HG03342 (cell line): ENCODE measurements at regions not wholly inside any gene's neighbourhood (a gene's known extent, or its start where the extent isn't known, plus 50 kb on each side); places are given as distances from the start of the nearest gene placed in this dataset.
"Not testable (repeated sequence)": the region's sequence is repeated elsewhere in the genome, so short reads cannot be mapped to it uniquely, and the experiment has no call there.

Source experiments
- ATAC-seq: cut with Tn5 transposase; IDR thresholded peaks from one replicate; pipeline ENCODE4 v1.9.1; 2021; ENCODE audit warnings: mild to moderate bottlenecking, moderate library complexity; ENCODE audit not compliant: unreplicated experiment

GRCh38 chr11:134949121-134950090 is 537.4 kb upstream of the B3GAT1 start:
- no peak for ATAC-seq

- no peak for ATAC-seq
Observed at GRCh38 chr11:134947556-134947955, 535.5 kb upstream of the B3GAT1 start.

- no peak for ATAC-seq
Observed at GRCh38 chr11:134945993-134946392, 534.0 kb upstream of the B3GAT1 start.

GRCh38 chr11:134944986-134945385 is 532.9 kb upstream of the B3GAT1 start:
- ATAC-seq = no peak

DNA sequence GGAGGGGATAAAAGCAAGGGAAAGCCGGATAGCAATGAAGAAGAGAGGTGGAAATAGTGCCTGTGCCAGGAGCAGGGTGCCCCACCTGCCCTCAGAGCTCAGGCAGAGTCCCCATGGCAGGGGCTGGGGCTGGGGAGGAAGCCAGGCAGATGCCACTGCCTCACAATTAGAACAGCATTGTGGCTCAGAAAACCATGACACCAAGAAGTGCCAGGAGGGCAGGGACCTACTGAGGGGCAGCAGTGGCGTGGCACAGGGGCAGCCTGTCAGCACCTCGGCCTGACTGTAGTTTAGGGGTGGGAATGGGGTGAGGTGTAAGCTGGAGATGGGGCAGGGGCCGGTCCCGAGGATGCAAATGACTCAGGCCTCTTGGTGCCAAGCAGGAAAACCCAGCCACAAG is 532.1 kb upstream of the B3GAT1 start:
- ATAC-seq = no peak

DNA sequence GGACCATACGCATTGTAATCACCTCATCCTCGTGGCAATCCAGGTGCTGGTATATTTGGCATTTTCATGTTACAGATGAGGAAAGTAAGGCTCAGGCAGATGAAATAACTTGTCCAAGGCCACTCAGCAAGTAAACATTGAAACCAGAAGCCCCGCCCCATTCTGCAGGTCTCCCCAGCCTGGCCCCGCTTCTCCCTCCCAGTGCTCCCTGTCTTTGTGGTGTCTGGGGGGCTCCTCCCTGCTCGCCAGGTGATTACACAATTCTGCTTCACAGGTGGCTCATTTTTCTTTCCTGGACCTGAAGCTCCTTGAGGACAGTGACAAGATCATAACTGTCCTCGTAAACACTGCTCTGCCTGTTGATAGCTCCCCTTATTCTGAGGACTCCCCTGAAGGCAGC is 531.5 kb upstream of the B3GAT1 start:
- ATAC-seq = no peak

GRCh38 chr11:134942681-134943080 is 530.6 kb upstream of the B3GAT1 start:
- no peak for ATAC-seq

GRCh38 chr11:134941936-134942600 is 530.0 kb upstream of the B3GAT1 start:
- ATAC-seq = not testable (repeated sequence)

DNA sequence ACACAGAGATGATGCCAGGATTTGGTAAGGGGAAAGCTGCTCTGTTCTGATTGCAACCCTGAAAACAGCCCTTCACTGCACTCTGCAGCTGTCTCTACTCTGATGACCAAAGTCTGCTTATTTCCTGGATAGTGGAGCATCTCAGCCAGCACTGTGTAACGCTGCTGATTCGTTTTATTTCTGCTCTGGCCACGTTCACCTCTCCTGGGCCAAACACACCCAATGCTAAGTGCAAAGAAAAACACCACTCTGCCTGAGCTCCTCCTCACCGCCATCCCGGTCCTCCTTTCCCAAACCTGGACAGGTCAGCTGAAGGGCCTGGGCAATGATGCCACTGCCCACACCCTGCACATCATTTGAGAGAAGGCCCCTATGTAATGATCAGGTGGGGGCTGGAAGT is 529.3 kb upstream of the B3GAT1 start:
- no peak for ATAC-seq

GRCh38 chr11:134940441-134941126 is 528.5 kb upstream of the B3GAT1 start:
- no peak for ATAC-seq

DNA sequence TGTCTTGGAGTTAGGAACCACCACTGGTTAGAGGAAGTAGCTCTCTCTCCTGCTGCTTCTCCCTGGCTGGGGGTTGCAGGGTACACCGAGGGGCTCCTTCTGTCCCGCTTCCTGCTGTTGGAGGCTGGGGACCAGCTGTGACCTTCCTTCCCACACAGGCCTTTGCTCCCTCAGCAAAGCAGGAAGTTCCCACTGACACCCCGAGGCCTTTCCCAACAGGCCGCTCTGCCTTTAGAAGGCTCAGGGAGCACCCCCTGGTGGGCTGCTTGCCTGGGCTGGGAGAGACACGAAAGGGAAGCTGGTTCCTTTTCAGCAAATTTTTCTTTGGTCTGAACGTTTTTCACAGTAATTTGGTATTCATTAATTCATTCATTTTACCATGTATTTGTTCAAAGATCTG is 527.9 kb upstream of the B3GAT1 start:
- ATAC-seq = no peak

- no peak for ATAC-seq
Observed at GRCh38 chr11:134939031-134939430, 527.0 kb upstream of the B3GAT1 start.

GRCh38 chr11:134938212-134938611 is 526.2 kb upstream of the B3GAT1 start:
- no peak for ATAC-seq

GRCh38 chr11:134937193-134937592 is 525.2 kb upstream of the B3GAT1 start:
- ATAC-seq = not testable (repeated sequence)

- ATAC-seq = no peak
Observed at GRCh38 chr11:134932761-134933160, 520.7 kb upstream of the B3GAT1 start.

- ATAC-seq = no peak
Observed at GRCh38 chr11:134925432-134925831, 513.4 kb upstream of the B3GAT1 start.

DNA sequence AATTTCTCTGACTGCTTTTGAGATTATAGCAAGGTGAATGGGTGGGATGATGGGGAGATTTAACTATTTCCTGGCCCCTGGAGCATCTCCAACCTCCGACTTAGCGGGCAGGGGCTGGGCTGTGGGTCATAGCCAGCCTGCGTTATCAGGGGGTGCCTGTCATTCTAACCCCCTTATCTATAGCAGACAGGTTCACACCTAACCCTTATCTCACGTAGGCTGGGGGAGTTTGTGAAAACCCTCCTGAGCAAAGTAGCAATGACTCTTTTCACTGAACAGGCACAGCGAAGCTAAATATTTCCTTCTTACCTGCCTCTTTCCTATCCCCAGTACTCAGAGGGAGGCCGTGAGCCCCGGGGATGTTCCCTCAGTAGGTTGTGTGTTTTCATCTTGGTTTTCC is 511.4 kb upstream of the B3GAT1 start:
- no peak for ATAC-seq

- no peak for ATAC-seq
Observed at GRCh38 chr11:134921938-134922337, 509.9 kb upstream of the B3GAT1 start.

GRCh38 chr11:134920851-134921608 is 509.0 kb upstream of the B3GAT1 start:
- ATAC-seq = no peak

GRCh38 chr11:134916421-134917213 is 504.6 kb upstream of the B3GAT1 start:
- ATAC-seq = no peak
